Sciatic nerve (tissue), 2 donors: ENCODE measurements at regions not wholly inside any gene's neighbourhood (a gene's known extent, or its start where the extent isn't known, plus 50 kb on each side); places are given as distances from the start of the nearest gene placed in this dataset.
"Not testable (repeated sequence)": the region's sequence is repeated elsewhere in the genome, so short reads cannot be mapped to it uniquely, and the experiment has no call there.

Source experiments
- ATAC-seq: fragments of 200-7000 bp; cut with Tn5 transposase; one replicate; pipeline ENCODE4 v1.9.1; 2020; ENCODE audit warnings: mild to moderate bottlenecking, moderate library complexity
- DNase-seq: peaks from one replicate; pipeline ENCODE4 v3.0.0-alpha.2; 2020; ENCODE audit warnings: low spot score
- intact Hi-C: fragments of 100-400 bp; cut with DNase I; formaldehyde crosslinking; loops from one replicate; pipeline ENCODE4 v1.14.2; 2022
- donor health status: DM: no; HTN: no; CAD: no.
- donor health status: DM: no; HTN: no; CAD: no.

DNA sequence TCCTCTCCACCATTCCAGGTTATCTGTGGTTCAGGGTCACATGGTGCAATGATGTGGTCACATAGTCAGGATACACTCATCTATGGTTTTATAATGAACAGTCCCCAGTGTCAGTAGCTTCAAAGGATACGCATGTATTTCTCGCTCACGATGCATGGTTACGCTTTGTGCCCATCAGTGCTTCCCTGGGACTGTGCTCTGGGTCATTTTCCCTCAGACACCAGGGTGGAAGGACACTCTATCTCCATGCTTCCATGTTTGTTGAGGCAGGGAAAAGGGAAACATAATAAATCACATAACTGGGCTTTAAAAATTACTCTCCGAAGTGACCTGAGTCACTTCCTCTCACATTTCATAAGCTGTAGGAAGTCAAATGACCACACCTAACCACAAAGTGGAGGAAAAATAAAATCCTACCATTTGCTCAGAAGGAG lies 394.8 kb upstream of the NOX3 start:
- DNase-seq (no peak), ATAC-seq (no peak)
- intact Hi-C loops, result no loop called here

DNA sequence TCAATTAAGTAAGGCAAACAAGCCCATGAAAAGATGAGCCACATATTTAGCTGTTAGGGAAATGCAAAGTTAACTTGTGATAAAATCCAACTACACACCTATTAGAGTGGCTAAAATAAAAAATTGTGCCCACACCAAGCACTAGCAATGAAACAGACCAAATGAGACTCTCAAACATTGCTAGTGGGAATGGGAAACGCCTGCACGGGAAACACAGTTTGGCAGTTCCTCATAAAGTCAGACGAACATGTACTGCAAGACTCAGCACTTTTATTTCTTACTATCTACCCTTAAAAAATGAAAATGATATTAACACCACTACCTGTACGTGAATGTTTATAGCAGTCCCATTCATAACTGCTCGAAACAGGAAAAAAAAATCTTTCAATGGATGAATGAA lies 392.1 kb upstream of the NOX3 start:
- intact Hi-C loops, result no loop called here
- no peak for ATAC-seq
- DNase-seq, result no peak

DNA sequence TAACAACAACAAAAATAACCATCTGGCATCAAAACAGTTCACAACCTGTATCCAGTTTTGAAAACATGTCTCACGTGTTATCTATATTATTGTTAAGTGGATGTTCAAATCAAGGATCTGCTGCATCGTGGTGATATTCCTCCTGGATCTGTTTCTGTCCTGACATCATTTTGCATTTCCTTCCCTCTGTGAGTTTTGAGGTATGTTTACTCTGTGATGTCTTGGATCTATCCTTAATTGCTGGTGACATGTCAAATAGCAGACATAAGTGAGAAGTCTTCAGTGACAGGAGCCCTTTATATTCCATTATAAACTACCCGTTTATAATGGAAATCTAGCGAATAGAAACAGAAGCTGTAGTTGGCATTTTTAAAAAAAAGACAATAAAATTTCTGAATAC lies 381.8 kb upstream of the NOX3 start:
- no peak for ATAC-seq
- DNase-seq, result no peak
- intact Hi-C loops, result no loop called here

DNA sequence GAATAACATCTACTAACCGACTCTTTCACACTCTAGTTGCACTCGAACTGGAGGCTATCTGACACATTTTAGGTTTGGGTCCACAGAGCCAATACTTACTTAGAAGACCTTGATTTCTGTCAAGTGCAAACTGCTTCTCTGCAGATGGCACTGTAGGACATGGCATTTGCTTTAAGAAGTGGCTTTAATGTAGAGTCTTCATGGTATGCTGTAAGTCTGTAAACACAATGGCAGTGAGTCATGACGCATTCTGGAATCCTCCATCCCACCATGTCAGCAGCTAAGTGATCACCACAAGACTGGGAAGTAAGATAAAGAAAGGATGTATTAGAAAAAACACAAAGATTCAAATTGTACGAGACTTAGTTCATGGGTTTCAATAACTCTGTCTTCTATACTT lies 377.0 kb upstream of the NOX3 start:
- intact Hi-C loops, result no loop called here
- ATAC-seq (no peak), DNase-seq (no peak)

DNA sequence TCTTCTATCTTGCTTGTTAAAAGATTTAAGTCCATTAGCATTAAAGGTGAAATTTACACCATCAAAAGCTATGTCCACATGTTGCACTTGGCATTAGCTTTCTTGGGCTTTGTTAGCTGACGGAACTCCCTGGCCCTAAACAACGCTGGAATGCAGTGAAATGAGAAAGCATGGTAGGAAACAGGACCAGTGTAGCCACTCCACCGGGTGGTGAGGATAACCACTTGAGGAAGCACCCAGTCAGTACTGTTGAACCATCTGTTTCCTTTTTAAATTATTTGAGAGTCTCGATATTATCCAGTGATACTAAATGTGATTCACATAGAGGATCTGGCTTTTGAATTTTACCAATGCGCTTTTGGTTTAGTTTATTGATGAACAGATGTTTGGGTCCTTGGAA lies 374.9 kb upstream of the NOX3 start:
- DNase-seq, result no peak
- intact Hi-C loops, result no loop called here
- no peak for ATAC-seq

DNA sequence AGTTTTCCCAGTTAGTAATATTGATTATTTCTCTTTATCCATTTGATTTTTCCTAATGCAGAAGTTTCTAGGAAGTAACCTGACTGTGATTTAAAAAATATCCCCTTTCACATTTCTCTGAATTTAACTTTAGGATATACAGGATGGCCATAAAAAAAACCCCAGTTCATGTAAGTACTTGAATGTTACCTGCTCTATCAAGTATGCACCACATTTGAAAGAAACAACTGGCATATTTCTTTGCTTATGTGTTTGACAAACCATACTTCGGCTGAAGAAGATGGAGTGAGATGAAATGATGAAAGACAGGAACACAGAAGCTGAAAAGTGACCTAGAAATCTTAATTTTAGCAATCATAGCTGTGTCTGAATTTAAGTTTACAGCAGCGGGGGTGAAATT lies 374.0 kb upstream of the NOX3 start:
- intact Hi-C loops, result no loop called here
- ATAC-seq (no peak), DNase-seq (no peak)

DNA sequence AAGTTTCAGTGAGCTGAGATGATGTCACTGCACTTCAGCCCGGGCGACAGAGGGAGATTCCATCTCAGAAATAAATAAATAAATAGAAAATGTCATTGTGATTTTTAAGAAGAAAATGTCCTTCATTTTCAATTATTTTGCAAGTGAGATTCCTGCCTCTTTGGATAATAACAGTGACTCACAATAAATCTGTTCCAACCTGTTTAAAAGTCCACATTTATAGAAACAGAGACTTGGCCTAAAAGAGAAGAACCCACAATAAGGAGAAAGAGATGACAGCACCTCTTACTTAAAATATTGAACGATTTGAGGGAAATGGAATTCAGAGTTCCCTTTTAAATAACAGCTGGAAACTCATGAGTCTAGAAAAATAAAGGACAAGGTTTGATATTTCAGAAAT lies 373.4 kb upstream of the NOX3 start:
- intact Hi-C loops, result no loop called here
- ATAC-seq (no peak), DNase-seq (no peak)

DNA sequence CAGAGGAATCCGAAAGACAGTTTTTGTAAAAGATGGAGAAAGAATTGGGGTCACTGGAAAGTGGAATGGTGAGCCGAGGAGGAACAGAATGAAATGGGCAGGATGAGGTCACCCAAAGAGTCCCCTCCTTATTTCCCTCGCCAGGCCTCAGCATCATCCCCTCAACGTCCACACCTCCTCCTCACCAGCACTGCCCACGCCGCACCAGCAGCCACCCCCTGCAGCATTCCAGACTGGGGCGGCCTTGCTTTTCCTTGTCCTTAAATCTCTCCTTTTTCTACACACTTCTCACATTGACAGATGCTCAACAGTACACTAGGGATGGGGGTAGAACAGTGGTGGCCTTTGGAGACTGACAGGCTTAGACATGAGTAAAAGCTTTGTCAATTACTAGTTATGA lies 363.1 kb upstream of the NOX3 start:
- no peak for DNase-seq
- intact Hi-C loops, result no loop called here
- ATAC-seq, result no peak

DNA sequence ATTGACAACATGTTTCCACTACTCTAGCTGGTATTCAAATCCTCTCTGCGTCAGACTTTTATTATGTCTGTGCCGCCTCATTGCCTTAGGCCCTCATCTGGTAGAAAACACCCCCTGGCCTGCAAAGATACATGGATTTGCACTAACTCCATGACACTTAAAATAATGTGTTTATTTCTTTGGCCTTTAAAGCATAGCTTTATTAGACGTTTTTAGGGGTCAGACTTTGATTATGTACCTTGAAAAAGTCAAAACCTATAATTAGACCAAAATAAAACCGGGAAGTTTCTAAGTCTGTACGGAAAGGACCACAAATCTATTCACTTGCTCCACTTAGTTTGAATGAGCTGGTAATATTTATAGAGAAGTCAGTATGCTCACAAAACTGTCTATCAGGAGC lies 357.9 kb upstream of the NOX3 start:
- DNase-seq (no peak), ATAC-seq (no peak)
- intact Hi-C loops, result no loop called here

DNA sequence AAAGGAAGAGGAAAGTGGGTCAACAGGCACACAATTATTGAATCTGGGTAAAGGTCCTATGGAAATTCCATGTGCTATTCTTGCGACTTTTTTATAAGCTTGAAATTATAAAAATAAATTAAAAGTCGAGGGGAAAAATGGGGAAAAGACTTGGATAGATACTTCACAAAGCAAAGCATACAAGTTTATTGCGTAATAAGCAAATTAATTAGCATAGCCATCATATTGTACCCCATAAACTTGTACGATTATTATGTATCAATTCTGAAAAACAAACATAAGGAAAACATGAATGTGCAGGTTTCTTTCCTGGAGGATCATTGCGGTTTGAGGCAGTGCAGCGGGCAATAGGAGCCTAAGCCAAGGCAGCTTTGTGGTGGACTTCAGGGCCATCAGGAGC lies 351.6 kb upstream of the NOX3 start:
- intact Hi-C loops, result no loop called here
- no peak for ATAC-seq

DNA sequence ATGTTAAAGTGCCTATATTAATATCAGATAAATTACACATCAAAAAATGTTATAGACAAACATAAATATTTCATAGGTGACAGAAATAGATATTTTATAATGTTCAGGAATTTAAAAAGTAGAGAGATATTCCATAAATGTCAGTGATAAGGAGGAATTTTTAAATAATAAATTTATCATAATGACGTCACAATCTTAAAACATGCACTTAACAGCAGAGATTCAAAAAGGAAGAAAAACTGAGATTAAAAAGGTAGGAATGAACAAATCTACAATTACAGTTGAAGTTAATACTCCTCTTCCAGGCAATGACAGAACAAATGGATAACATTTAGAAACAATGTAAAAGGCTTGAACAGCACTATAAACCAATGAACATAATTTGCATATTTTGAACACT lies 345.4 kb upstream of the NOX3 start:
- ATAC-seq (no peak), DNase-seq (no peak)
- intact Hi-C loops, result no loop called here

More for the DNA sequence above, 351.6 kb upstream of the NOX3 start:
- no peak for DNase-seq

DNA sequence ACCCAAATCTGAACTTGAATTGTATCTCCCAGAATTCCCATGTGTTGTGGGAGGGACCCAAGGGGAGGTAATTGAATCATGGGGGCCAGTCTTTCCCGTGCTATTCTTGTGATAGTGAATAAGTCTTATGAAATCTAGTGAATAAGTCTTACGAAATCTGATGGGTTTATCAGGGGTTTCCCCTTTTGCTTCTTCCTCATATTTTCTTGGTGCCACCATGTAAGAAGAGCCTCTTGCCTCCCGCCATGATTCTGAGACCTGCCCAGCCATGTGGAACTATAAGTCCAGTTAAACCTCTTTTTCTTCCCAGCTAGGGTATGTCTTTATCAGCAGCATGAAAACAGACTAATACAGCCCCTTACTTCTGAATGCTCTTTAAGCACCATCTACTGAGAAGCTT lies 343.2 kb upstream of the NOX3 start:
- intact Hi-C loops, DNase-seq, ATAC-seq: not testable (repeated sequence)

DNA sequence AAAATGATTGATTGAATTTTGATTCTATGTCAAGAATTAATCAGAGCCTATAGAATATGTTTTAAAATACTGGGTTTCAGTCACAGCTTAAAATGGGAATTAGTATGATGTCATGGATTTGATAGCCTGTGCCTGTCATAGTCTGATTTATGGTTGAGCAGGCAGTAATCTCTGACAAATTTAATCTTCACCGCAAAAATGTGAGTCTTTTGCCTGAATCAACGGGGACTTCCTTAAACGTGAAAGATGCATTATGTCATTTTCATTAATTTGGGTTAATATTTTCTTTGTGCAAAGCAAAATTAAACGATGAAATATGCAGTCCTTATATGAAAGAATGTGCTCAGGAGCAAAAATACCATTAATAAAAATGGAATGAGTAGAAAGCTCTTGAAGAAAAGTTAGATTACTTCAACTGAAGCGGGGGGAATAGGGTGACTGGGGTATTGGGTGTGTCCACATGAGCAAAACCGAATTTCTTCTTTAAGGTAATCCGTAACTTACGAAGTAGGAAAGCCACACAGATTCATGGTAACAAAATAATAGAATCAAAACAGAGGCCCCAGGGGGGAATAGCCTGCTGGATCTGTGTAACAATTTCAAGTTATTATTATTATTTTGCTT lies 339.6 kb upstream of the NOX3 start:
- ATAC-seq, result no peak
- no peak for DNase-seq
- intact Hi-C loops, result no loop called here

DNA sequence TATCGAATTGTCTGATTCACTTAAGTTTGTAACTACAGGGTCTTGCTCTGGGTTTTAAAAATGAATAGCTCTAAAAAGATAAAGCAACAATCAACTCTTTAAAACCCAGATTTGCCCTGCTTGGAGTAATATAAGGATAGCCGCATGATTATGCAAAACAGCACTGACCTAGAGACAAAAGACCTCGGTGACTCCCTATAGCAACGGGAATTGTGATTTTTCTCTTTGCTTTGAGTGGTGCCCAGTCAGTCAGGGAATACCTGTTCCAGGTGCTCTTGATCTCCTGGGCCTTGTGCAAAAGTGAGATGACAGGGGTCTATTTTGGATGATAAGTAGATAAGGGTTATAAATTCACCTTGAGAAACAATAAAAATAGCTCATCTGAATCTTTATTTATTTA lies 336.3 kb upstream of the NOX3 start:
- ATAC-seq, result no peak
- intact Hi-C loops, result no loop called here
- DNase-seq, result no peak

DNA sequence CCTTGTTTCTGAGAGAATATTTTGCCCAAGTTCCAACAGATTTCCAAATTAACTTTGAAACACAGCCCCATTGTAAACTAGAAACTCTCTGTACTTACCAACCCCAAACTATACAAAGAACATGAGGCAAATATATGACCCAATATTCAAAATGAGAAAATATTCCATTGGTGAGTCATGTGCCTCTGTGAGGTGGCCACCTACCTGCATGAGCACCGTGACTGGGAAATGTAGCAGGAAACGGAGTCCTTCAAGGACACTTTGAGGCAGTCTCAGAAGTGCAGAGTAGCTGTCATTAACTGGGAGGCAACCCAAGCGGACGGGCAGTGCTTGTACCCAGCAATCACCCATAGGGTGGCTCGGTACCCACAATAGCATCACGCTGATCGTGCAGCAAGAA lies 335.5 kb upstream of the NOX3 start:
- no peak for ATAC-seq
- intact Hi-C loops, result no loop called here
- DNase-seq, result no peak

DNA sequence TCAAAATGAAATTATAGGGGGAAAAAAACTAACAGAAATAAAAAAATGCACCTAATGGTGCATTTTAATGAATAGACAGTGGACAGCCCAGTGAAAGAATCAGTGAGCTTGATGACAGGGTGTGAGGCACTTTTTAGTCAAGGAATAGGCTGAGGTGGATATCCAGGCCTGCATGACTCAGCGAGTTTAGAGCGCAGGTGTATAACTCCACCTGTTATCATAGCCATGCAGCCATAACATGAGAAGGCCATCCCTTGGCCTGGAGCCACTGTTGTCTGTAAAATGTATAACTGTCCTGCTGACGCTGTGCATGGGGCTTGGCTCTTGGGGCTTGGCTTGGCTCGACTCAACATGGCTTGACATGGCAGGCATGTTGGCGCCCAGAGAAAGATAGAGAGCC lies 331.5 kb upstream of the NOX3 start:
- ATAC-seq (no peak), DNase-seq (no peak)
- intact Hi-C loops, result no loop called here

DNA sequence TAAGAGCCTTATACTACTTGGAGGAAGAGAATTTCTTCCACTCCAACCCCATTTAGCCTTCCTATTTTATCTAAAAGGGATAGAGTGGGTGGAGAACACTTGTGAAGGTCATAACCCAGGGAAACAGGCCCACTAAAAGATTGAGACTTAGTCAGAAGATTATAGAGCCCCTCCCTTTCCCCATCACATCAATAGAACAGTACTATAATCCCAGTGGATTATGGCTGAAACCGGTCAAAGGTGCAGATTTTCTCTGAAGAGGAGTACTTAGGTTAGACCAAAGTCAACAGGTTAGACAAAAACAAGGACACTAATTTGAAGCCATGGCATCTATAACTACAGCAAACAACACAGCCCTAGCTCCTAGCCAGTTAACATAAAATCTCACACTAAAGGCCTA lies 330.9 kb upstream of the NOX3 start:
- DNase-seq (no peak), ATAC-seq (no peak)
- intact Hi-C loops, result no loop called here

DNA sequence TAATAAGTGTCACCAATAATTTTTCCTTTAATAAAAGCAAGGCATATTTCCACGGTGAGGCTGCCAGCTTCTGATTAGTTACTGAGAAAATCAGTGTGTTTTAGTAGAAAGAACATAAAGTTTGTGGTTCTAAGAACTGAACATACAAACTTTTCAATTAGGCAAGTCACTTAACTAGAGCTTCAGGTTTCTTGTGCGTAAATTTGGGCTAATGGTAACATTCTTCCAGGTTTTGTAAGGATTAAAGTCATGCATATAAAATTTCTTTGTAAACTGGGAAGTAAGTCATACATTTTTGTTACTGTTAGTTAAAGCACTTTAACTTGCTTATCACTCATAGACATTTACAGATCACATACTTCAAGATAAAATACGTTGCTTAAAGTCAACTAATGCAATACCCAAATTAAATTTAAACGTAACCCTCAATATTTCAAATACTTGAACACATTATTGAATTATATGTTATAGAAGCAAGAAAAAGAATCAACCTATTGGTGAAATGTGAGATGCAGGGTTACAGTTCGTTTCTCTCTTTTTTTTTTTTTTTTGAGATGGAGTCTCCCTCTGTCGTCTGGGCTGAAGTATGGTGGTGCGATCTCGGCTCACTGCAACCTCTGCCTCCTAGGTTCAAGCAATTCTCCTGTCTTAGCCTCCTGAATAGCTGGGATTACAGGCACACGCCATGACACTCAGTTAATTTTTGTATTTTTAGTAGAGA lies 327.3 kb upstream of the NOX3 start:
- DNase-seq, result no peak
- ATAC-seq, result no peak
- intact Hi-C loops, result no loop called here

DNA sequence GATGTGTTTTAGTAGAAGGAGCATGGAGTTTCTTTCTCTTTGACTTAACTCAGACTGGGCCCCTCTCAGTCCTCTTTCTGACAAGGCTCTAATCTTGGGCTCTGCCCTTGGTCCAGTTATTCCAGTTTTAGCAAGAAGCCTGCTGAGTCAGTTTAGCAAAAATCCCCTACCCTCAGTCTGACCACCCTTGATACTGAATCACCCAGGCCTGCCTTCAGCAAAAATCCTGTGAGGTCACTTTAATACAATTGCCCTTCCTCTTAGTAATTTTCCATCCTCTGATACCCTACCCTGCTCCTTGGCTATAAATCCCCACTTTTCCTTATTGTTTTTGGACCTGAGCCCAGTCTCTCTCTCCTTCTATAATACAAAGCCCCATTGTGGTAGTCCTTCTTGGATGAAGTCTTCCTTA lies 326.7 kb upstream of the NOX3 start:
- no peak for DNase-seq
- peak; percentile 62 for ATAC-seq
- intact Hi-C loops, result no loop called here

DNA sequence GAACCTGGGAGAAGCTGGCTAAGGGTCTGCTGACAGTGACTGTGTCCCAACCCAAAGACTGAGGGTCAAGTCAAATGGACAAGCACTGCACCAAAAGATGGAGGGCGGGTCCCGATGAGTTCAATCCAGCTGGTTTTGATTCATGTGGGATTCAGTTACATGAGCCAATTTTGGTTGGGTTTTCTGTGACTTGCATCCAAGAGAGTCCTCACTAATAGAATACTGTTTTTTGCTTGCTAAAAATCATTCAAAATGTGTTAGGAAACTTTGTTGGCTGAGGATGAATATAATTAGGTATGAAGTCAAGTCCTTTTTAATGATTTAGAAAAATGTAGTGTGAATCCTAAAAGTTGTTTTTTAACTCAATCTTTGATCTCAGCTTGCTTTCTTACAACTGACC lies 323.8 kb upstream of the NOX3 start:
- intact Hi-C loops, result no loop called here
- DNase-seq, result no peak
- ATAC-seq, result no peak

DNA sequence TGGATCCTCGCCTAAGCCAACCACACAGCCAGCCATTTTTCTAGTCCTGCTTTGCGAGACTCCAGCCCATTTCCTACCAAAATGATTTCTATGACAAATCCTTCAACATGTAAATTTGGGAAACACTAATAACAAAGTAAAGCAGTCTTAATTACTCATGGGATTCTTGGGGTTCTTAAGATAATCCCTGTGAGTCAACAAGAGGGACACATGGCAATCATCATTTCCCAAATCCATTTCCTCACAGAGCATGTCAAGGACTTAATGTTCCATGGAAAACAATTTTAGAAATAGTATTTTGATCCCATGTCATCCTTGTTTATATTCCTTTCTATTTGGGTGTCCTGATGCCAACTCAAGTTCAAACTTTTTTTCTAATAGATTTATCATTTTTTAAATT lies 322.7 kb upstream of the NOX3 start:
- intact Hi-C loops, result no loop called here
- ATAC-seq (no peak), DNase-seq (no peak)
